ENCODE measurements at regions not wholly inside any gene's neighbourhood (a gene's known extent, or its start where the extent isn't known, plus 50 kb on each side); places are given as distances from the start of the nearest gene placed in this dataset.

DNA sequence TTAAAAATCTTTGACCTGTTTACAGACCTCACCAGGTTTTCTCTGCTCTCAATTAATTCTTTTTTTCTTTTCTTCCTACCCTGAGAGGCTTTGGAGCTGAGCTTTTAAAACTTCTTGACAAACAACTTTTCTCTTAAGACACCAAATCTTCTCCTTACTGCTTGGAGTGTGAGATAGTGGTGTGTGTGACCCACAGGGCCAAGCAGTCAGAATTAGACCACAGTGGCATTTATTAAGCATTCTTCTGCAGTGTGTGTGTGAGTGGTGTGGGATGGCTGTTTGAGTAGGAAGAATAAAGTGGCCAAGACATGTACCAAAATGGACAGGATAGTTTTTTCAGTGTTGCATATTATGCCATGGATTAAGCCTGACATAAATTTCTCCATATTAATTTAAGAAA lies 665.1 kb downstream of the RAPGEF2 start:
- H3K4me3 ChIP-seq (ENCODE audit: insufficient read depth, low read depth, low read length): no peak overlapping the region
- H3K36me3 ChIP-seq (ENCODE audit: insufficient read depth, low read length): no peaks in the 10 kb centered on the region
- H3K4me1 ChIP-seq (ENCODE audit: insufficient read depth, low read length): peaks cover 27% of the 10 kb centered on the region
- H3K27ac Mint-ChIP-seq (ENCODE audit: unreplicated experiment): peak overlapping the region; percentile 94
- H3K79me2 ChIP-seq (ENCODE audit: insufficient read depth, low read length): no peaks in the 10 kb centered on the region
- peaks cover 21% of the 10 kb centered on the region for H3K4me1 Mint-ChIP-seq (ENCODE audit: low read depth, unreplicated experiment)
- H3K9ac ChIP-seq (ENCODE audit: low read length): peak overlapping the region; percentile 29
- no peaks in the 10 kb centered on the region for H3K27me3 Mint-ChIP-seq (ENCODE audit: low read depth, unreplicated experiment)
- no peak overlapping the region for H3K4me3 Mint-ChIP-seq (ENCODE audit: unreplicated experiment)
- H3K9me3 ChIP-seq (ENCODE audit: insufficient read depth, low read depth, low read length): no peaks in the 10 kb centered on the region
- H3K27ac ChIP-seq (ENCODE audit: low read depth, low read length): peak overlapping the region; percentile 43
- TF ChIP-seq EZH2 (IDR thresholded peaks at IDR 0.05; ENCODE audit: insufficient read depth, low read length): no peak
- TF ChIP-seq, protein P1, sequence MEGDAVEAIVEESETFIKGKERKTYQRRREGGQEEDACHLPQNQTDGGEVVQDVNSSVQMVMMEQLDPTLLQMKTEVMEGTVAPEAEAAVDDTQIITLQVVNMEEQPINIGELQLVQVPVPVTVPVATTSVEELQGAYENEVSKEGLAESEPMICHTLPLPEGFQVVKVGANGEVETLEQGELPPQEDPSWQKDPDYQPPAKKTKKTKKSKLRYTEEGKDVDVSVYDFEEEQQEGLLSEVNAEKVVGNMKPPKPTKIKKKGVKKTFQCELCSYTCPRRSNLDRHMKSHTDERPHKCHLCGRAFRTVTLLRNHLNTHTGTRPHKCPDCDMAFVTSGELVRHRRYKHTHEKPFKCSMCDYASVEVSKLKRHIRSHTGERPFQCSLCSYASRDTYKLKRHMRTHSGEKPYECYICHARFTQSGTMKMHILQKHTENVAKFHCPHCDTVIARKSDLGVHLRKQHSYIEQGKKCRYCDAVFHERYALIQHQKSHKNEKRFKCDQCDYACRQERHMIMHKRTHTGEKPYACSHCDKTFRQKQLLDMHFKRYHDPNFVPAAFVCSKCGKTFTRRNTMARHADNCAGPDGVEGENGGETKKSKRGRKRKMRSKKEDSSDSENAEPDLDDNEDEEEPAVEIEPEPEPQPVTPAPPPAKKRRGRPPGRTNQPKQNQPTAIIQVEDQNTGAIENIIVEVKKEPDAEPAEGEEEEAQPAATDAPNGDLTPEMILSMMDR (IDR thresholded peaks at IDR 0.05; ENCODE audit: insufficient read depth, low read depth, low read length): no peak
- H2AFZ ChIP-seq (ENCODE audit: low read depth, low read length): no peak overlapping the region
- peak overlapping the region; percentile 54 for H3K4me2 ChIP-seq (ENCODE audit: low read length)
- H3K9me3 Mint-ChIP-seq (ENCODE audit: unreplicated experiment): peaks cover 3% of the 10 kb centered on the region
- H4K20me1 ChIP-seq (ENCODE audit: insufficient read depth, low read length): no peaks in the 10 kb centered on the region
- FAIRE-seq: no peak
- no peaks in the 10 kb centered on the region for H3K27me3 ChIP-seq (ENCODE audit: insufficient read depth, low read length)
- no peaks in the 10 kb centered on the region for H3K36me3 Mint-ChIP-seq (ENCODE audit: low read depth, unreplicated experiment)
- DNase-seq (ENCODE audit: low read depth): peak; percentile 84

DNA sequence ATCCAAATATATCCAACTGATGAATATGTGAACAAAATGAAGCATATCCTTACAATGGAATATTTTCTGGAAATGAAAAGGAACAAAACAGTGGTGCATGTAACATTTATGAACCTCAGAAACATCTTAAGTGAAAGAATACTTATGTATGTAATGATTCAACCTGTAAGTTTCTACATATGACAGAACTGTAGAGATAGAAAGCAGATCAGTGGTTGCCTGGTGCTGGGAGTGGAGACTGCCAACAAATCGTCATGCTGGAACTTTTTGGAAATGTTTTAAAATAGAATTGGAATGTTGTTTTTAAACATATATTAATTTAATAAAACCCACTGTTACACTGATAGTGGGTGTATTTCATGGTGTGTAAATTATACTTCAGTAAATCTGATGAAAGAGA lies 667.5 kb downstream of the RAPGEF2 start:
- H3K4me1 Mint-ChIP-seq (ENCODE audit: low read depth, unreplicated experiment): peaks cover 15% of the 10 kb centered on the region
- Histone ChIP-seq H3K4me2 (ENCODE audit: low read length) (no peak overlapping the region), H4K20me1 (ENCODE audit: insufficient read depth, low read length) (no peaks in the 10 kb centered on the region), H2AFZ (ENCODE audit: low read depth, low read length) (no peak overlapping the region), H3K4me3 (ENCODE audit: insufficient read depth, low read depth, low read length) (no peak overlapping the region), H3K79me2 (ENCODE audit: insufficient read depth, low read length) (no peaks in the 10 kb centered on the region), H3K9ac (ENCODE audit: low read length) (no peak overlapping the region), H3K36me3 (ENCODE audit: insufficient read depth, low read length) (no peaks in the 10 kb centered on the region), H3K9me3 (ENCODE audit: insufficient read depth, low read depth, low read length) (no peaks in the 10 kb centered on the region), H3K27me3 (ENCODE audit: insufficient read depth, low read length) (no peaks in the 10 kb centered on the region), H3K4me1 (ENCODE audit: insufficient read depth, low read length) (peaks cover 21% of the 10 kb centered on the region), H3K27ac (ENCODE audit: low read depth, low read length) (no peak overlapping the region)
- H3K4me3 Mint-ChIP-seq (ENCODE audit: unreplicated experiment): no peak overlapping the region
- FAIRE-seq: no peak
- DNase-seq (ENCODE audit: low read depth): no peak
- TF ChIP-seq, protein P1 (IDR thresholded peaks at IDR 0.05; ENCODE audit: insufficient read depth, low read depth, low read length): no peak
- TF ChIP-seq EZH2 (IDR thresholded peaks at IDR 0.05; ENCODE audit: insufficient read depth, low read length): no peak
- H3K36me3 Mint-ChIP-seq (ENCODE audit: low read depth, unreplicated experiment): no peaks in the 10 kb centered on the region
- peaks cover 5% of the 10 kb centered on the region for H3K9me3 Mint-ChIP-seq (ENCODE audit: unreplicated experiment)
- no peak overlapping the region for H3K27ac Mint-ChIP-seq (ENCODE audit: unreplicated experiment)
- H3K27me3 Mint-ChIP-seq (ENCODE audit: low read depth, unreplicated experiment): no peaks in the 10 kb centered on the region

DNA sequence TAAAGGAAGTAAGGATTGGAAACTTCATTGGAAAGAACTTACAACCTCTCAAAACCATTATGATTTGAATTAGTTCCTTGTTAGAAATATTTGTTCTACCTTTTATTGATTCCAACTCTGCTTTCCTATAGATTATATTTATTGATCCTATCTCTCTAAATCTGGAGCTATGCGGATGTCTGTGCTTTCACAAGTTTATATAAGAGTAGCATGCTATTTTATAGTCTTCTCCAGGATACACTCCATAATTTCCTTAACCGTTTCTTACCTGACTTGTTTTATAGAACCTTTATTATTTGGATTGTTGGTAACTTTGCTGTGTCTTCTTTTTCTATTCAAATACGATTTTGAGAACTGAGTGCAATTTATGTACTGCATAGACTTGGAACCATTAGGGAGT lies 668.1 kb downstream of the RAPGEF2 start:
- TF ChIP-seq EZH2 (IDR thresholded peaks at IDR 0.05; ENCODE audit: insufficient read depth, low read length): no peak
- TF ChIP-seq, protein P1 (IDR thresholded peaks at IDR 0.05; ENCODE audit: insufficient read depth, low read depth, low read length): no peak
- Histone ChIP-seq H3K4me1 (ENCODE audit: insufficient read depth, low read length) (peaks cover 16% of the 10 kb centered on the region), H3K9me3 (ENCODE audit: insufficient read depth, low read depth, low read length) (no peaks in the 10 kb centered on the region), H2AFZ (ENCODE audit: low read depth, low read length) (no peak overlapping the region), H3K36me3 (ENCODE audit: insufficient read depth, low read length) (no peaks in the 10 kb centered on the region), H3K4me2 (ENCODE audit: low read length) (no peak overlapping the region), H3K27me3 (ENCODE audit: insufficient read depth, low read length) (no peaks in the 10 kb centered on the region), H3K4me3 (ENCODE audit: insufficient read depth, low read depth, low read length) (no peak overlapping the region), H3K27ac (ENCODE audit: low read depth, low read length) (no peak overlapping the region), H3K9ac (ENCODE audit: low read length) (no peak overlapping the region), H3K79me2 (ENCODE audit: insufficient read depth, low read length) (no peaks in the 10 kb centered on the region), H4K20me1 (ENCODE audit: insufficient read depth, low read length) (no peaks in the 10 kb centered on the region)
- Mint-ChIP-seq H3K27ac (ENCODE audit: unreplicated experiment) (no peak overlapping the region), H3K9me3 (ENCODE audit: unreplicated experiment) (peaks cover 5% of the 10 kb centered on the region), H3K4me1 (ENCODE audit: low read depth, unreplicated experiment) (peaks cover 15% of the 10 kb centered on the region), H3K4me3 (ENCODE audit: unreplicated experiment) (no peak overlapping the region), H3K27me3 (ENCODE audit: low read depth, unreplicated experiment) (no peaks in the 10 kb centered on the region), H3K36me3 (ENCODE audit: low read depth, unreplicated experiment) (no peaks in the 10 kb centered on the region)
- DNase-seq (ENCODE audit: low read depth) (no peak), FAIRE-seq (no peak)
